ENCODE measurements at regions not wholly inside any gene's neighbourhood (a gene's known extent, or its start where the extent isn't known, plus 50 kb on each side); places are given as distances from the start of the nearest gene placed in this dataset.
"Not testable (repeated sequence)": the region's sequence is repeated elsewhere in the genome, so short reads cannot be mapped to it uniquely, and the experiment has no call there.

DNA sequence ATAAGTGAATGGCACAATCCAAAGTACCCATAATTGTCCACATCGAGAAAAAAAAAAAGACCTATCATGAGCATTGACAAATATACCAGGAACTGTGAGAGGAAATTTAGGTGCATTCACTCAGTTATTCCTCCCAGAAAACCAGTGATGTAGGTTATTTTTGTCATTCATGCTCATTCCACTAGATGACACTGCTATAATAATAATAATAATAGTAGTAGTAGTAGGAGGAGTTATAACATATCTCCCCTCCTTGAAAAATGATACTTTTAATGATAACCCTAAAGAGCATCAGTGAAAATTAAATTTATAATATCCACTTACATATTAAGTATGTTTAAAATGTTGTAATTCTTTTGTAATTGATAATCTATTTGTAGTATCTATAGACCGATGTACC lies 463.9 kb upstream of the MIR17HG start:
- no peak for DNase-seq

DNA sequence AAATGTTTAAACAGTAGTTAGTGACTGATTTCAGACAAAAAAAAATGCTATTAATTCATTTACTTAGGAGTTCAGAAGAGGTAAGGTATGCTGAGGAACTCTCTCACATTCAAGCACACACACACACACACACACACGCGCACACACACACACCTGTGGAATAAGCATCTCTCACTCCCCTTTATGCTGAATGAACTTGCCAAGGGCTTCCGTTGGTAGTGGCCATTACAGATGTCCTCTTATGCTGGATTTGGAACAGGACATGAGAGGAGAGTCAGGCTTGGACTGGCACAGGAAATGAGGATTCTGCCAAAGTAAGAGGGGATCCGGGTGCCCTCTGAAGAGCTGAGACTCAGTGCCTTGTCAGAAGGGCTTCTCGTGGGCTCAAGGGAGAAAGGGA lies 463.4 kb upstream of the MIR17HG start:
- no peak for DNase-seq

DNA sequence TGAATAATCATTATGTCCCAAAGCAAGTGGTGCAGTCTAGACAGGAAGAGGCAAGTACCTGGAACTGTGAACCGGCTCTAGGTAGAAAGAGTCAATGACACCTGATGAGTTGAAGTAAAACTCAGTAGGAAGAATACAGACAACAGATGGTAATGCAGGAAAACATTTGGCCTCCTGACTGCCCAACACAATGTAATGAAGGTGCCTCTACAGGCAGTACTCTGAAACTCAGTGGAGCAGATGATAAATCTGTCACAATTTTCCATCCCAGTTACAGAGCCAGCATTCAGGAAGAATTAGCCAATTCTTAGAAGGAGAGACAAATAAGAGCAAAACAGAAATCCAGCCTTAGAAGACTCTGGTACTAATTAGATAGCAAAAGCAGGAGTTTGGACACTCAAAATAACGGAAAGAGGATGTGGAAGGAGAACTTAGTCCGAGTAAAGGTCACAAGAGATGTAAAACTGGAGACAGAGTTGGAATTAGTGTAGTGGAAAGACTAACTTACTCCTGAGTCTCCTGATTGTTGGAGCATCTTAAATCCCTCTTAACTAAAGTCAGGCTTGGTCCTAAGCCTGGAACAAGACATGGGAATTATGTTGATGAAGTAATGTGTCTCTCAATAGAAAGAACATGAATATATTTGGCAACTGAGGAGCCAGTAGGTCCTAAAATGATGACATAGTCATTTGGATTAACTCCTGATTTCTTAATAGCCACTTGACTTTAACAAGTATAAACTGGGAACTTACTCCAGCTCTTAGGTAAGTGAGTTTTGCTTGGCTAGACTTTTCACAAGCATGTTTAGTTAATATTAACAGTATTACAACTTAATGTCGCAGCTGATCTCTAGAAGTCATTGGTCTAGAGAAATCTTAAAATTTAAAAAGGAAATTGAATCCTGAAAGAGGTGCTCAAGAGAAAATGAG lies 457.3 kb upstream of the MIR17HG start:
- no peak for DNase-seq

DNA sequence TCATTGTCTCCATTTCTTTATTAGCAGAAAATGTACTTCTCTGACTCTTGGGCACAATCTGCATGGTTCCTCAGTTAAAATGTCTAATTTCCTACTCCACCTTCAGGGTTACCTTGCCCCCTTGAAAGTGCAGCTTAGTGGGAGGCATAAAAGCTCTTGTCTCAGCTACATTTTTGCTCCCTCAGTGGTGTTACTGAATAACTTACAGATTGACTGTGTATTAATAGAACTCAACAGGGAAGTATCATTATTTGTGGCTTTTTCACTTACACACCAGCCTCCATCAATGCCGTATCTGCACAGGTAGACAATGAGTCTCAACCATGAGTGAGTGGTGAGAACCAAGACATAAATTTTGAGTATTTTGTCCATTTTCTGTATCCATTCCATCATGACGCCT lies 456.2 kb upstream of the MIR17HG start:
- no peak for DNase-seq

DNA sequence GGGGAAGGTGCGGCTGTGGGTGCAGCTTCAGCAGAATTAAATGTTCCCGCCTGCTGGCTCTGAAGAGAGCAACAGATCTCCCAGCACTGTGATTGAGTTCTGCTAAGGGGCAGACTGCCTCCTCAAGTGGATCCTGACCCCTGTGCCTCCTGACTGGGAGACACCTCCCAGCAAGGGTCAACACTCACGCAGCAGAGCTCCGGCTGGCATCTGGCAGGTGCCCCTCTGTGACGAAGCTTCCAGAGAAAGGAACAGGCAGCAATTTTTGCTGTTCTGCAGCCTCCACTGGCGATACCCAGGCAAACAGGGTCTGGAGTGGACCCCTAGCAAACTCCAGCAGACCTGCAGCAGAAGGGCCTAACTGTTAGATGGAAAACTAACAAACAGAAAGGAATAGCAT lies 454.3 kb upstream of the MIR17HG start:
- DNase-seq = not testable (repeated sequence)

DNA sequence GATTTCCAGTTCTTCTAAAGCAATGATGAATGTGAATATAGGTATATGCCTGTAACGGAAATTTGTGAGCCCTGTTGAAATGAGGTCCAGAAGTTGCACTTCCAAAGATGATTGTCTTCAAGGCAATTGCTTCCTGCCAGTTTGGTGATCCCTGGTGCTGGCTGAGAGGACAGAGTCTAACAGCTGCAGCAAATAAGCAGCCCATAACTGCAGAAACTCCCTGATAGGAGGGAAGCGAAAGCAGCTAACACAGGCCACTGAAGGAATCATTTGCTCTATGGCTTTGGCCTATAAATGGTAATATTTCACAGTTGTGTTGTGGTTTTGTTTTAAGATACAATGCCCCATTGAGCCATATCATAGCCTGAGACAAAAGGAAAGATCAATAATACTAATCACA lies 451.5 kb upstream of the MIR17HG start:
- no peak for DNase-seq

DNA sequence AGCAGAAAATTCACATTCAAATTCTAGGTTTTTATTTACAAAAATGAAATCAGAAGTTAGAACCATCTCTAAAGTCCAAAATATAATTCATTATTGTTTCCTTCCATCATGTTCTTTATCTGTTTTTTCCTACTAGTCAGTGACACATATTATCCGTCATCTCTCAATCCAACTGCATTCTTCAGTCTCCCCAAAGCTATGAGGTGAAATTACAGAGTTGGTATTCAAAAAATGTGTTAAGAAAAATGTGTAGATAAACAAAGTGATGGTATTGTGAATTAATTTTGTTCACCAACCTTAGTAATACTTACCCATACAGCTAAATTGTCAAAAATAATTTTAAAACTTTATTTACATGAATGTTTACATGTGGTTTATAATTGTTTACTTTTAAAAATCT lies 448.7 kb upstream of the MIR17HG start:
- DNase-seq = no peak

DNA sequence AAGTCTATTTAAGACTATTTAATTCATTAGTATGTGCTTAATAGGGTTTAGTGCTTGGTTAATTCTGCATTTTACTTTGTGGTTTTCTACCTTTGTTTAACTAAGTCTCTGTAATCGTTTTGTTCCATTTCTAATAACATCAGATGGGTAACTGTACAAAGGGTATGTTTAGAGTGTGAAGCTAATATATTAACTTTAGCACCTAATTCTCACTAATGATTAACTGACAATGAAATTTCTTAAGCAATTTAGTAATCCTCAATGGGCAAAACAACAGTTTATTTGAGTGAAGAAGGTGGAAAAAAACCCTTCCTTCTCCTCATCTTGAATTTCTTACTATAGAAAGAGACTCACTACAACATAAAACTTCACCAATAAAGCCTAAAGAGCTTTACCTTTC lies 448.1 kb upstream of the MIR17HG start:
- no peak for DNase-seq

DNA sequence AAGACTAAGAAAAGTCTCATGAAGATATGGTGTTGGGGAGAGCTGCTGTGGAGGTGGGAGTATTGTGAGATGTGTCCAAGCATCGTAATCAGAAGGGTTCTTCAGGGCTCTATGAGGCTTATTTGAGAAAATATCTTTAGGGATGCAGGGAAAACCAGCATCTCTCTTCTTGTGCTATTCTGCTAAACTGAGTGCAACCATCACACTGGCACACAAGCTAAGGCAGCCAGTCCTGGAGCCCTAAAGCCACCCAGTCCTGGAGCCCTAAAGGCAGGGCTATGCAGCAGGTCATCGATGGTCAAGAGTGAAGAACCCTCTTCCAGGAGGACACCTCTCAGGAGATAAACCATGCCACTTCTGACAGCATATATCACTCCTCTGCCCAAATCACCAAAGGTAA lies 445.2 kb upstream of the MIR17HG start:
- no peak for DNase-seq

DNA sequence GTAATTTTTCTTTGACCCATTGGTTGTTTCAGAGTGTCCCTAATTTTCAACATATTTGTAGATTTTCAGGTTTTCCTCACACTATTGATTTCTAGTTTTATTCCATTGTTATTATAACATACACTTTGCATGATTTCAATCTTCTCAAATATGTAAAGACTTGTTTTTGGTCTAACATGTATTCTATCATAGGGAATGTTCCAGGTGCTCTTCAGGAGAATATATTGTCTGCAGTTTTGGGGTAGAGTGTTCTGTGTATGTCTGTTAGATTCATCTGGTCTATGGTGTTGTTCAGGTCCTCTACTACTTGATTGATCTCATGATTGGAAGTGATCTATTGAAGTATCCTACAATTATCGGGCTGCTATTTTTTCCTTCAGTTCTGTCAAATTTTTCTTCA lies 440.9 kb upstream of the MIR17HG start:
- no peak for DNase-seq

DNA sequence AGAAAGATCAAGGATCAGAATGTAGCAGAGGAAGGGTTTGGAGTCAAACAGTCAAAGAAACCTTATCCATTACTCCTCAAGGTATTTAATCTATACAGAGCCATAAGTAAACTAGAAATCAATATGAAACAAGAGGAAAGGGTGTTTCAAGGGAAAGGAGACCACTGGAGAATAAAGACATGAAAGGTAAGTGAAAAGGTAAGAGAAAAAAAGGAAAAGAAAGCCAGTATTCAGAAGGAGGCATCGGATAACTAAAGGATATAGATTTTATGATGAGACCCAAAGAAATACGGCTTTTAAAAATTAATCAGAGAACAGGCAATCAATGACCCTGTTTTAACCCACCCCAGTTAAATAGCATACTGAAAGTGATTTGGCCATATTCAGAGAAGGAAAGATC lies 438.7 kb upstream of the MIR17HG start:
- DNase-seq = no peak

DNA sequence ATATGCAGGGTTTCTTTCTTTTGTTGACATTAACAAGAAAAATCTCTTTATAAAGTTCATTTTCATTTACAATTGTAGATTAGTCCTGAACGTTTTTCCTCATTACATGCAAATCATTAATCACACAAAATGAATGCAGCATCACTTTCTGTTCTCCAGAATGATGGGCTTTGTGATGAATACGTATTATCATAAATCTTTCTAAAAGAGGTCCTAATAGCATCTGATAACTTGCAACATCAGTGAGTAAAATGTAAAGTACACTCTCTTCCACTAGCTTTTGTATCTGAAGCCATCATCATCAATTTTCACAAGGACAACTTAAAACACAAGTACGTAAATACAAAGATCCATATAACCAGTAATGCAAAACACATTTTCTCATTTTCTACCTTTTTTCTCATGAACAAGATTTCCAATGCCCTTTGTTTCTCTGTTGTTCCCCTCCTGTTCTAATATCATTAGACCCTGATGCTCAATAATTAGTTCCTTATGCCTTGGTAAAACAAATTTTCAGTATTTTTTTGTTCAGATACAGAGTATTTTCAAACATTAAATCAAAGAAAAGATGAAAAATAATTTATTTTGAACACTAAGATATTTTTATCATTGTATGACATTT lies 437.4 kb upstream of the MIR17HG start:
- no peak for DNase-seq

DNA sequence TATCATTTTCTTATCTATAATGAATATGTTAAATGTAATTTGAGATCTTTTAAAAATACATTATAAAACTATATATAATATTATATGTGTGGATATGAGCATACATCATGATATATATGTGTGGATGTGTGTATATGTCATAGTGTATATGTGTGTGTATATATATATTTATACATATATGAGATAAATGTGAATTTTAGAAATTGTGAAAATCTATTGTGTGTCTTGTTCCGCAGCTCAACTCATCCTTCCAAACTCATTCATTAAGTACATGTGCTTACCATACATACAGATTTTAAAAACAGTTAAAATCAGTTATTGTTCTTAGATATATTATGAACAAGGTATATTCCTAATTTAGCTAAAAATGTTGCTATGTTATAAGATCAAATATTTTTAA lies 435.2 kb upstream of the MIR17HG start:
- DNase-seq = no peak

DNA sequence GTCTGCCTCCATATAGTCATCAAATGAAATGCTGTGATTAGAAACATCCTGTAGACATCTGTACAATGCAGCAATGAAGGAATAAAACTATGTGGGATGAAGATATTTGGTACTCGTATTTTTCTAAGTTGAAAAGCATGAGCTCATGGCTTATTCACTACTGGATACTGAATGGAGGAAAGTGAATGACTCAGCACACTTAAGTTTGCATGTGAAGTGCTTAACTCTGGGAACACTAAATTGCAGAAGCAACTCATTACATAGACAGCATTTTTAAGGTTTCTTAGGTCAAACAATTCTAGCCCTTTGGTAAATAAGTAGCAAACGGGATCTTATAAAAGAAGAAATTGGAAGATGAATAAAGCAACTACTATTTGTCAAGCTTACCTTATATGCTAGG lies 429.0 kb upstream of the MIR17HG start:
- no peak for DNase-seq

DNA sequence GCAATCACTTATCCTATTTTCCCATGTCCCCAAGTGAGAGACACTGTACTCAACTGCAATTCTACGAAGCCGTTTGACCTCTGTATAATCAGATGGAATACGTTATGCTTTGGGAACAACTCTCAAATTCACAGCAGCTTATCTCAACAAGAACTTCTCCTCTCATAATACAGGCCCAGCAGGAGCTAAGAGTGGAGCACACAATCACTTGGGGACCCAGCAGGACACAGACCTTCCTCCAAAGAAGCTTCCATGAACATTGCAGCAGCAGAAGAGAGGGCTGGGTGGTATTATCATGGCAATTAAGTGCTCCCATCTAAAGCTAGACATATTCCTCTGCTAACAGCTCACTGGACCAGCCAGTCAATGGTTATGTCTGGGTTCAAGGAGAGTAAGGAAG lies 428.3 kb upstream of the MIR17HG start:
- DNase-seq = no peak

DNA sequence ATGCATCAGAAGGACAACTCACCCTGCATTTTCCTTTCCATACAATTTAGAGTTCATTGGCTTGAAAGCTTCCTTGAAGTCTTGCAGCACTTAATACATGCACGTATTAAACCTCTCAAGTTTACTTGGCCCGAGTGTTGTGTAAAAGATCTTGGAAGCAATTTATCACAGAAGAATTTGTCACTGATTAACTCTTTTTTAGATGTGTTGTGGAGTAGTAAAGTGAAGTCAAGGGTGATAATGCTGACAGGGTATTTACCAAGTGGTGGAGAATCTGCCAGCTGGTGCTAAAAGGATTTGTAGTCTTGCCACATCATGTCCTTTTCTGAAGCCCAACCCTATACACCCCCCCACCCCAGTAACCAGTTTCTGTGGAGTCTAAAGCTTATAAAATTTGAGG lies 421.0 kb upstream of the MIR17HG start:
- no peak for DNase-seq

DNA sequence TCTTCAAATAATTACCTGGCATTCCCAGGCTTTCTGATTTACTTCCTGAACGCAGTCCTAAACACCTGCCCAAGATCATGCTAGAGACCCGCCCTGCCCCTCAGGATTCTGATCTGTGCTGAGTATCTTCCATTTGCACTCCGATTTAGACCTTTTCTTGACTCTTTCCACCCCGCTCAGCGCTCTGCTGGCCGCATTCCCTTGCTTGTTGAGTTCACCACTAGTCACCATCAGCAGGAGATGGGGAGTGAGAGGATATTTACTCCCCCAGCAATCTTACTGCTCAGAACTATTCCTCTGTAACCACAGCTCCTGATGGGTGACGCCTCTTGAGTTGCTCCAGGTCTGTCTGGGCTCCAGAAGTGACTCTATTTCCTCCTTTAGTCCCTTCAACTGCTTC lies 419.4 kb upstream of the MIR17HG start:
- DNase-seq = no peak

DNA sequence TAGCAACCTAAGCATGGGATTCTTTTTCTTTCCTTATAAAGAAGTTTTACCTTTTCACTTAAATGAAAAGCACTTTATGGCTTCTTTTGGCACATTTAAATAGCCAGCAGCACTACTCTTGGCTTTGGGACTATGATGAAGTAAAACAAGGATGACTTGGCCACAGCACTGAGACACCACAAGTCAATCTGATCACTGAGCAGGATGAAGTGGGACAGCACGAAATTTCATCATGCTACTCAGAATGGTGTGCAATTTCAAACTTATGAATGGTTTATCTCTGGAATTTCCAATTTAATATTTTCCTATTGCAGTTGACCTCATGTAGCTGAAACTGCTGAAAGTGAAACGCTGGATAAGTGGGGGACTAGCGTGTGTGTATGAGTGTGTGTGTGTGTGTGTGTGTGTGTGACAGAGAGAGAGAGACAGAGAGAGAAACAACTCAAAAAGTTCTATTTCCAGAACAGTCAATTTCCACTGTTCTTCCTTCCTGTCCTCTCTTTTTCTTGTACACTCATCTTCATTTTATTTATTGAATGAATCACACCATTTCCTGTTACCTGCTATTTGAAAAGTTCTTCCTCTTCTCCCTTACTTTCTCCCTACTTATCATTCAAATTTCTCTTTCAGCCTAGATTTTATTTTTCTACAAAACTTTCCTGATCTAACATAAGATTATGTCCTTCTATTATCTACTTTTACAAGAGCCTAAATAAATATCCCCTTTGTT lies 414.2 kb upstream of the MIR17HG start:
- no peak for DNase-seq

DNA sequence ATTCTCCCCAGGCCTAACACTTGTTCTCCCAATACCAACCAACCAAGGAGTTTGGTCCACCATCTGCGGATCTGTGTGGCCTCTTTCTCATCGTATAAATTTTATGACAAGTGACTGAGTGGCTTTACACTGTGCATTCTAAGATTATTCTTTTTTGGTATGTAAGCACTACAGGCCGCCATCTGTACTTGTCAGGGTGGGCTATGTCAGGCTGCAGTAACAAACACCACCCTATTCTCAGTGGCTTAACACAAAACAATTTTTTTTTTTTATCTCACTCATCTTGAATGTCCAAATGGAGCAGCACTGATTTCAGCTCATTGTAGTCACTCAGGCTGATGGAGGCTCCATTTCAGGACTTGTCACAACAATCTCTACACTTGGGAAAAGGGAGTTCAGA lies 412.7 kb upstream of the MIR17HG start:
- no peak for DNase-seq

DNA sequence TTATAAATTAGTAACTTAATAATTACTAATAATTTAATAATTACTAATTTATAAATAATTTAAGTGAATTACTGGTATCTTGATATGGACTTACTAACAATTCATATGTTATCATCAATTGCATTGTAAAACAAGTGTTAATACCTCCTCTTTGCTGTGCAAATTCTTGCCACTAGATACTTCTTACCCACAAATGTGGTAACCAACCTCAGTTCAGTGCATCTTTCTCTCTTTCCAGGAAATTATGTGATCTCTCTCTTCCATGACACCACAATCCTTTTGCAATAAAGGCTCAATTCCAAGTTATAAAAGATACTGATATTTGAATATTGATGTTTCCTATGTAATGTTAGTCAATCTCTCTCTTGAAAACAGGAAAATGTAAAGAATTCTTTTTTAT lies 408.6 kb upstream of the MIR17HG start:
- no peak for DNase-seq

DNA sequence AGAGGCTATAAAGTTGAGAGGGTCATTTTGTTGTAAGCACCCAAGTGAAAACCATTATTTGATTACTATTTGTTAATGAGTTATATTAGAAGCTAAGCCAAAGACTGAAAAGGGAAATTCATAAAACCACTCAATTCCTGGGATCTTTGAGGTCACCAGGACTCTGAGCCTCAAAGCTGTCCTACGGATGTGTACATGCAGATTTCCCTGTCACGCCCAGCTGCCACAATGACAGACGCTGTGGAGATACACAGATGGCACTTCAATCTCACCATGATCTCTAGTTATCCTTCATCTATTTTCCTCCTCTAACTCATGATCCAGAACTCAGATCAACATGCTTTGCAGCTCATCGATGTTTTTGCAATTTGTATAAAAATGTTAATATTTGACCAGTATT lies 403.5 kb upstream of the MIR17HG start:
- no peak for DNase-seq

DNA sequence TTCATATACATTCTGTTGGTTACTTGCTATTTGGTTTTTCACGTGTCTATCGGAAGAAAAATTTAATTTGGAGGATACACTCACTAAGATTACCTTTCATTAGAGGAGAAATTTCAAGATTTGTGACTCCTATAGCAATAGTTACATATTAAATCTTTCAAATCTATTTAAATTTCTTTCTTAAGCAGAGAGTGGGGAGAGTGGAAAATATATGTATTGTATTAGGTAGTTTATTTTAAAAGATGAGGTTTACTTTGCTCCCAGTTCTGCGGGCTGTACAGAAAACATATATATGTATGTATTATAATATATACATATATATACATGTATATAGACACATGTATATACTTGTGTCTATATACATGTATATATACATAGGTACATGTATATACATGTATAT lies 402.3 kb upstream of the MIR17HG start:
- DNase-seq = not testable (repeated sequence)

DNA sequence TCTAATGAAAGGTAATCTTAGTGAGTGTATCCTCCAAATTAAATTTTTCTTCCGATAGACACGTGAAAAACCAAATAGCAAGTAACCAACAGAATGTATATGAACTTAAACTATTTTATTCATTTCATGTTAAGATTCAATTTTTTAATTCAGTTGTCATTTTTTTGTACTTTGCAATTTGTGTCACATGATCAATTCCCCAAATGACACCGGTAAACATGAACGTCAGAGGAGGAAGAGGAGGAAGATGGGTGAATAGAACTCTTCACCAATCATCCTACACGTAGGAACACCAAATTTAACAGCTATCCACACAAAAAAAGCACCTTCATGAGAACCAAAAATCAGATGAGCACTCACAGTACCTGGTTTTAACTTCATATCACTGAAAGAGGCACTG lies 401.4 kb upstream of the MIR17HG start:
- DNase-seq = not testable (repeated sequence)

DNA sequence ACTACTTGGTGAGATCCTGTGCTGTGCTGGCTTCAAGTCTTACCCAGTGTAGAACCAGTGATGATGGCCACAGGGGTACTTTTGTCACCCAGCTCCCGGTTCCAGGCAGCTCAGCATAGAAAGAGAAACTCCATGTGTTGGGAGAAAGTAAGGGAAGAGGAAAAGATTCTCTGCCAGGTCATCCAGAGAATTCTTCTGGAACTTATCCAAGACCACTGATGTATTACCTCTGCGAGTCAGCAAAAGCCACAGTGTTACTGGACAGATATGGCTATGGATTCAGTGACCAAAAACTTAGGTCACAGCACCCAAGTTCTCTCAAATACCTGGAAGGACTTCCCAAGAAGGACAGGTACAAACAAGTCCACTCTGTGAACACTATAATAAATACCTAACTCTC lies 399.5 kb upstream of the MIR17HG start:
- DNase-seq = no peak
